ENCODE measurements at regions not wholly inside any gene's neighbourhood (a gene's known extent, or its start where the extent isn't known, plus 50 kb on each side); places are given as distances from the start of the nearest gene placed in this dataset.
A peak's percentile ranks its signal among the peaks of the same experiment; 100 is the strongest.
"Not testable (repeated sequence)": the region's sequence is repeated elsewhere in the genome, so short reads cannot be mapped to it uniquely, and the experiment has no call there.

GRCh38 chr12:45490232-45490881 is 239.1 kb upstream of the ARID2 start:
- peak; percentile 1 for DNase-seq

GRCh38 chr12:45494279-45494678 is 235.2 kb upstream of the ARID2 start:
- no peak for DNase-seq

- DNase-seq: no peak
Observed at GRCh38 chr12:45498645-45499044, 230.9 kb upstream of the ARID2 start.

- no peak for DNase-seq
Observed at GRCh38 chr12:45502481-45503128, 226.9 kb upstream of the ARID2 start.

GRCh38 chr12:45503899-45504298 is 225.6 kb upstream of the ARID2 start:
- DNase-seq: no peak

GRCh38 chr12:45504316-45505010 is 225.0 kb upstream of the ARID2 start:
- no peak for DNase-seq

- no peak for DNase-seq
Observed at GRCh38 chr12:45509187-45509586, 220.3 kb upstream of the ARID2 start.

- DNase-seq: no peak
Observed at GRCh38 chr12:45509621-45510020, 219.9 kb upstream of the ARID2 start.

- no peak for DNase-seq
Observed at GRCh38 chr12:45517381-45517780, 212.1 kb upstream of the ARID2 start.

- DNase-seq: no peak
Observed at GRCh38 chr12:45518291-45519235, 210.9 kb upstream of the ARID2 start.

- no peak for DNase-seq
Observed at GRCh38 chr12:45522227-45522626, 207.3 kb upstream of the ARID2 start.

GRCh38 chr12:45526823-45527222 is 202.7 kb upstream of the ARID2 start:
- not testable (repeated sequence) for DNase-seq

GRCh38 chr12:45532113-45532512 is 197.4 kb upstream of the ARID2 start:
- no peak for DNase-seq

GRCh38 chr12:45535610-45536180 is 193.8 kb upstream of the ARID2 start:
- no peak for DNase-seq

GRCh38 chr12:45536284-45536683 is 193.2 kb upstream of the ARID2 start:
- no peak for DNase-seq

- DNase-seq: no peak
Observed at GRCh38 chr12:45540661-45541341, 188.7 kb upstream of the ARID2 start.

- peak; percentile 77 for DNase-seq
Observed at GRCh38 chr12:45543887-45544286, 185.6 kb upstream of the ARID2 start.

- no peak for DNase-seq
Observed at GRCh38 chr12:45546545-45546944, 183.0 kb upstream of the ARID2 start.

GRCh38 chr12:45547132-45547531 is 182.4 kb upstream of the ARID2 start:
- DNase-seq: no peak

GRCh38 chr12:45547822-45548221 is 181.7 kb upstream of the ARID2 start:
- DNase-seq: peak; percentile 7

- no peak for DNase-seq
Observed at GRCh38 chr12:45548426-45548825, 181.1 kb upstream of the ARID2 start.

- DNase-seq: no peak
Observed at GRCh38 chr12:45549337-45549902, 180.1 kb upstream of the ARID2 start.

Measured in HCEC 1CT (cell line).